ENCODE measurements at regions not wholly inside any gene's neighbourhood (a gene's known extent, or its start where the extent isn't known, plus 50 kb on each side); places are given as distances from the start of the nearest gene placed in this dataset.

GRCh38 chr6:138610816-138611215 lies 111.5 kb upstream of the NHSL1 start:
- Histone ChIP-seq H3K36me3 (no peaks in the 10 kb centered on the region), H3K27me3 (no peaks in the 10 kb centered on the region), H3K9me3 (no peaks in the 10 kb centered on the region), H3K27ac (no peak overlapping the region), H3K4me1 (no peaks in the 10 kb centered on the region), H3K4me3 (no peak overlapping the region)
- TF ChIP-seq, protein P1, sequence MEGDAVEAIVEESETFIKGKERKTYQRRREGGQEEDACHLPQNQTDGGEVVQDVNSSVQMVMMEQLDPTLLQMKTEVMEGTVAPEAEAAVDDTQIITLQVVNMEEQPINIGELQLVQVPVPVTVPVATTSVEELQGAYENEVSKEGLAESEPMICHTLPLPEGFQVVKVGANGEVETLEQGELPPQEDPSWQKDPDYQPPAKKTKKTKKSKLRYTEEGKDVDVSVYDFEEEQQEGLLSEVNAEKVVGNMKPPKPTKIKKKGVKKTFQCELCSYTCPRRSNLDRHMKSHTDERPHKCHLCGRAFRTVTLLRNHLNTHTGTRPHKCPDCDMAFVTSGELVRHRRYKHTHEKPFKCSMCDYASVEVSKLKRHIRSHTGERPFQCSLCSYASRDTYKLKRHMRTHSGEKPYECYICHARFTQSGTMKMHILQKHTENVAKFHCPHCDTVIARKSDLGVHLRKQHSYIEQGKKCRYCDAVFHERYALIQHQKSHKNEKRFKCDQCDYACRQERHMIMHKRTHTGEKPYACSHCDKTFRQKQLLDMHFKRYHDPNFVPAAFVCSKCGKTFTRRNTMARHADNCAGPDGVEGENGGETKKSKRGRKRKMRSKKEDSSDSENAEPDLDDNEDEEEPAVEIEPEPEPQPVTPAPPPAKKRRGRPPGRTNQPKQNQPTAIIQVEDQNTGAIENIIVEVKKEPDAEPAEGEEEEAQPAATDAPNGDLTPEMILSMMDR (IDR thresholded peaks at IDR 0.05 in 4 of 5, conservative IDR thresholded peaks at IDR 0.05 in 1 of 5) = no peak
- no peak for TF ChIP-seq POLR2A (IDR thresholded peaks at IDR 0.05)
- ATAC-seq = no peak
- DNase-seq = no peak
- intact Hi-C loops (cut with DNase I; ENCODE audit: low total_unique reads) (no loop called here), in situ Hi-C loops (cut with MboI; ENCODE audit: low sequenced_read_pairs in 4 of 4) (no loop called here)

DNA sequence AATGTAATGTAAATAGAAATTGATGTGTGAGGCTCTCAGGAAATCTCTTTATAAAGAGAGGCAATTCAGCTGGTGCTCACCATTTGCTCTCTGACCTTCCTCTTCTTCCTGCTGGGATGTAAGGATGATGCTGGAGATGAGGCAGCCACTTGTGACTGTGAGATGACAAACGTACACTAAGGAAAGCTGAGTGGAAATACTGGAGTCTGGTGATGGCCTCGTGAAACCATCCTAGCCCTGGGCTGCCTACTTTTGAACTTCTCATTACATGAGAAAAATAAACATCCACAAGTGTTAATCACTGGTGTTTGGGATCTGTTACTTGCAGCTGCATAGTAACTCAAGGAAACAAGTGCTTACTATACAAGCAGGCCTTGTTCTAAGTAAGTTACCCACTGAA lies 114.9 kb upstream of the NHSL1 start:
- no peak overlapping the region for H3K4me3 ChIP-seq
- no peaks in the 10 kb centered on the region for H3K36me3 ChIP-seq
- H3K27ac ChIP-seq = no peak overlapping the region
- ATAC-seq = no peak
- intact Hi-C loops (cut with DNase I; ENCODE audit: low total_unique reads) (no loop called here), in situ Hi-C loops (cut with MboI; ENCODE audit: low sequenced_read_pairs in 4 of 4) (no loop called here)
- no peaks in the 10 kb centered on the region for H3K9me3 ChIP-seq
- no peaks in the 10 kb centered on the region for H3K4me1 ChIP-seq
- no peaks in the 10 kb centered on the region for H3K27me3 ChIP-seq
- no peak for DNase-seq
- TF ChIP-seq, protein P1 (IDR thresholded peaks at IDR 0.05 in 4 of 5, conservative IDR thresholded peaks at IDR 0.05 in 1 of 5) = no peak
- TF ChIP-seq POLR2A (IDR thresholded peaks at IDR 0.05) = no peak

DNA sequence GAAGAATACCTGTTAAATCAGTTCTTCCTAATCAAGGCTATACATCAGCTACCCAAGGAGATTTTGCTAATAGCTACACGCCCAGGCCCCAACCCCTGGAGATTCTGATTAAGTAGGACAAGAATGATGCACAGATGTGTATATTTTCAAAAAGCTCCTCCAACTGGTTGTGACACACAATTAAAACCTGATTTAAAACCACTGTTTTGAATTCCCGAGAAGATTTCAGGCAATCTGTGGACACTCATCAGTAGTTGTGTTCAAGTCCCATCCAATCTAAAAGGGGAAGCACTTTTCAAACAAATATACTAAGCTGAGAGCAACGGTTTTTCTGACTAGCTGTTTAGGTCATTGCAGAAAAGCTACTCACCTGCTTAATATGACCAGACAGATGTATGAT lies 118.9 kb upstream of the NHSL1 start:
- H3K36me3 ChIP-seq = no peaks in the 10 kb centered on the region
- H3K9me3 ChIP-seq = no peaks in the 10 kb centered on the region
- no peaks in the 10 kb centered on the region for H3K27me3 ChIP-seq
- H3K4me3 ChIP-seq = no peak overlapping the region
- ATAC-seq (no peak), DNase-seq (no peak)
- H3K27ac ChIP-seq = no peak overlapping the region
- in situ Hi-C loops (cut with MboI; ENCODE audit: low sequenced_read_pairs in 4 of 4) (no loop called here), intact Hi-C loops (cut with DNase I; ENCODE audit: low total_unique reads) (no loop called here)
- H3K4me1 ChIP-seq = no peaks in the 10 kb centered on the region
- TF ChIP-seq POLR2A (IDR thresholded peaks at IDR 0.05) = no peak
- TF ChIP-seq, protein P1 (IDR thresholded peaks at IDR 0.05 in 4 of 5, conservative IDR thresholded peaks at IDR 0.05 in 1 of 5) = no peak

- Histone ChIP-seq H3K27ac (no peak overlapping the region), H3K36me3 (no peaks in the 10 kb centered on the region), H3K9me3 (no peaks in the 10 kb centered on the region), H3K27me3 (no peaks in the 10 kb centered on the region), H3K4me1 (no peaks in the 10 kb centered on the region), H3K4me3 (no peak overlapping the region)
- no peak for ATAC-seq
- intact Hi-C loops (cut with DNase I; ENCODE audit: low total_unique reads) = no loop called here
- no peak for TF ChIP-seq POLR2A (IDR thresholded peaks at IDR 0.05)
- TF ChIP-seq, protein P1 (IDR thresholded peaks at IDR 0.05 in 4 of 5, conservative IDR thresholded peaks at IDR 0.05 in 1 of 5) = no peak
- DNase-seq = no peak
- in situ Hi-C loops (cut with MboI; ENCODE audit: low sequenced_read_pairs in 4 of 4) = no loop called here
Observed at GRCh38 chr6:138620630-138621029, 121.3 kb upstream of the NHSL1 start.

DNA sequence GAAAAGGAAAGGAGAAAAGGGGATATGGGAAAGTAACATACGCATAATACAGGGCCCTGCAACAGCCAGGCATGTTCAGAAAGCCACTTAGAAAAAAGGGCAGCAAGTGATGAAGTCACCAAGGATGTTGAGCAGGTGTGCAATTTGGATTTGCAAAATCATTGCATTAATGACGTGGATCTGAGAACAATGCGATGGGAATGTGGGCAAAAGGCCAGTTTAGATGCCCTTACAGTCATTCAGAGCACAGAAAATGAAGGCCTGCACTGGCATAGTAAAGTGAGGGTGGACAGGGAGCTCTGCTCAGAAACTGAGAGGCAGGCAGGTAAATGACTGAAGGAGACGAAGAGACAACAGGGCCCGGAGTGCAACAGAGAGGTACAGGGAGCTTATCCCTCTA lies 123.7 kb upstream of the NHSL1 start:
- DNase-seq (no peak), ATAC-seq (no peak)
- Histone ChIP-seq H3K9me3 (no peaks in the 10 kb centered on the region), H3K27me3 (no peaks in the 10 kb centered on the region), H3K27ac (no peak overlapping the region), H3K36me3 (no peaks in the 10 kb centered on the region), H3K4me3 (no peak overlapping the region), H3K4me1 (no peaks in the 10 kb centered on the region)
- in situ Hi-C loops (cut with MboI; ENCODE audit: low sequenced_read_pairs in 4 of 4) (no loop called here), intact Hi-C loops (cut with DNase I; ENCODE audit: low total_unique reads) (no loop called here)
- no peak for TF ChIP-seq POLR2A (IDR thresholded peaks at IDR 0.05)
- TF ChIP-seq, protein P1 (IDR thresholded peaks at IDR 0.05 in 4 of 5, conservative IDR thresholded peaks at IDR 0.05 in 1 of 5) = no peak
